ENCODE measurements at regions not wholly inside any gene's neighbourhood (a gene's known extent, or its start where the extent isn't known, plus 50 kb on each side); places are given as distances from the start of the nearest gene placed in this dataset.

- TF ChIP-seq, protein P1, sequence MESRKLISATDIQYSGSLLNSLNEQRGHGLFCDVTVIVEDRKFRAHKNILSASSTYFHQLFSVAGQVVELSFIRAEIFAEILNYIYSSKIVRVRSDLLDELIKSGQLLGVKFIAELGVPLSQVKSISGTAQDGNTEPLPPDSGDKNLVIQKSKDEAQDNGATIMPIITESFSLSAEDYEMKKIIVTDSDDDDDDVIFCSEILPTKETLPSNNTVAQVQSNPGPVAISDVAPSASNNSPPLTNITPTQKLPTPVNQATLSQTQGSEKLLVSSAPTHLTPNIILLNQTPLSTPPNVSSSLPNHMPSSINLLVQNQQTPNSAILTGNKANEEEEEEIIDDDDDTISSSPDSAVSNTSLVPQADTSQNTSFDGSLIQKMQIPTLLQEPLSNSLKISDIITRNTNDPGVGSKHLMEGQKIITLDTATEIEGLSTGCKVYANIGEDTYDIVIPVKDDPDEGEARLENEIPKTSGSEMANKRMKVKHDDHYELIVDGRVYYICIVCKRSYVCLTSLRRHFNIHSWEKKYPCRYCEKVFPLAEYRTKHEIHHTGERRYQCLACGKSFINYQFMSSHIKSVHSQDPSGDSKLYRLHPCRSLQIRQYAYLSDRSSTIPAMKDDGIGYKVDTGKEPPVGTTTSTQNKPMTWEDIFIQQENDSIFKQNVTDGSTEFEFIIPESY (IDR thresholded peaks at IDR 0.05; ENCODE audit: extremely low read depth, insufficient replicate concordance, low read length): no peak
- no peak for TF ChIP-seq ZFX (IDR thresholded peaks at IDR 0.05)
These were observed 175.2 kb downstream of the ZIC4 start (continued) for GRCh38 chr3:147231111-147231510.

DNA sequence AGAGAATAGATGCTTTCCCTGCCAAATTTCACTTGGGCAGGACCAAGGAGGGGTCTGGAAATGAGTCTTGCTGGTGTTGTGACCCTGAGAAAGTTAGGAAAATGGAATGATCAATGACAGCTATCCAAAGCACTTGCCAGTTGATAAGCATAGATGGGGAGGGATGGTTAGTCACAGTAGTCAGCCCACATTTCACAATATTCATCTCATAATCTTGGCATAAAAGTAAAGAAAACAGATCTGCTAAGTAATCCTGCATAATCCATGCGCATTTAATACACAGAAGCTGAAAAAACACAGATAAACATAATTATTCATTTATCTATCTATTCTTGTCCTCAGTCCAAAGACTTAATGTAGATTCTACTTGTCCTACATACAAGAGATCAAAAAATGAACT lies 184.1 kb downstream of the ZIC4 start:
- no peaks in the 10 kb centered on the region for H3K4me1 ChIP-seq (ENCODE audit: control insufficient read depth in 1 of 2, insufficient read depth in 2 of 2, low read length in 2 of 2)
- intact Hi-C loops (cut with micrococcal nuclease): no loop called here
- no peak overlapping the region for H3K9ac ChIP-seq (ENCODE audit: low read length)
- no peaks in the 10 kb centered on the region for H3K9me2 ChIP-seq (ENCODE audit: insufficient read depth)
- H3K36me3 ChIP-seq (ENCODE audit: control insufficient read depth in 1 of 2, insufficient read depth in 2 of 2, low read length in 2 of 2): no peaks in the 10 kb centered on the region
- no peaks in the 10 kb centered on the region for H3K27me3 ChIP-seq (ENCODE audit: insufficient read depth, low read length)
- H3K27ac ChIP-seq (ENCODE audit: low read depth, low read length): no peak overlapping the region
- ChIA-PET CTCF (no interaction called here), POLR2A (no interaction called here), RAD21 (ENCODE audit: low non-redundant PET in 1 of 2, low total read pairs in 2 of 2, uncharacterized antibody in 2 of 2, unreplicated experiment in 2 of 2) (no interaction called here)
- no TSS peak for BruUV-seq (replicated peaks)
- H3K4me3 ChIP-seq (replicated peaks in 1 of 2; ENCODE audit: low read depth in 1 of 2, low read length in 2 of 2): no peak overlapping the region
- ATAC-seq (no peak), DNase-seq (ENCODE audit: low read depth, low spot score) (no peak)
- no peak overlapping the region for H2AFZ ChIP-seq (ENCODE audit: low read depth, low read length, poor library complexity, severe bottlenecking)
- no peaks in the 10 kb centered on the region for H3K79me2 ChIP-seq (ENCODE audit: insufficient read depth, low read length)
- no peaks in the 10 kb centered on the region for H3K9me3 ChIP-seq (ENCODE audit: control insufficient read depth in 1 of 2, insufficient read depth in 1 of 2, low read depth in 1 of 2, low read length in 2 of 2)
- H3K4me2 ChIP-seq (ENCODE audit: low read length): no peak overlapping the region
- TF ChIP-seq YY1 (IDR thresholded peaks at IDR 0.05; ENCODE audit: extremely low read depth, insufficient replicate concordance, low read depth, low read length): no peak
- TF ChIP-seq POLR2A (IDR thresholded peaks at IDR 0.05; ENCODE audit: borderline replicate concordance, extremely low read depth, insufficient read depth, insufficient read length): no peak
- TF ChIP-seq SRF (IDR thresholded peaks at IDR 0.05; ENCODE audit: low read depth): no peak
- TF ChIP-seq, protein P2, sequence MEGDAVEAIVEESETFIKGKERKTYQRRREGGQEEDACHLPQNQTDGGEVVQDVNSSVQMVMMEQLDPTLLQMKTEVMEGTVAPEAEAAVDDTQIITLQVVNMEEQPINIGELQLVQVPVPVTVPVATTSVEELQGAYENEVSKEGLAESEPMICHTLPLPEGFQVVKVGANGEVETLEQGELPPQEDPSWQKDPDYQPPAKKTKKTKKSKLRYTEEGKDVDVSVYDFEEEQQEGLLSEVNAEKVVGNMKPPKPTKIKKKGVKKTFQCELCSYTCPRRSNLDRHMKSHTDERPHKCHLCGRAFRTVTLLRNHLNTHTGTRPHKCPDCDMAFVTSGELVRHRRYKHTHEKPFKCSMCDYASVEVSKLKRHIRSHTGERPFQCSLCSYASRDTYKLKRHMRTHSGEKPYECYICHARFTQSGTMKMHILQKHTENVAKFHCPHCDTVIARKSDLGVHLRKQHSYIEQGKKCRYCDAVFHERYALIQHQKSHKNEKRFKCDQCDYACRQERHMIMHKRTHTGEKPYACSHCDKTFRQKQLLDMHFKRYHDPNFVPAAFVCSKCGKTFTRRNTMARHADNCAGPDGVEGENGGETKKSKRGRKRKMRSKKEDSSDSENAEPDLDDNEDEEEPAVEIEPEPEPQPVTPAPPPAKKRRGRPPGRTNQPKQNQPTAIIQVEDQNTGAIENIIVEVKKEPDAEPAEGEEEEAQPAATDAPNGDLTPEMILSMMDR (IDR thresholded peaks at IDR 0.05 in 2 of 3, conservative IDR thresholded peaks at IDR 0.05 in 1 of 3; ENCODE audit: borderline replicate concordance in 1 of 3, insufficient read depth in 1 of 3, low read depth in 2 of 3, low read length in 2 of 3): no peak
- TF ChIP-seq TCF7L2 (IDR thresholded peaks at IDR 0.05; ENCODE audit: borderline replicate concordance, extremely low read depth, insufficient read depth, insufficient read length): no peak
- TF ChIP-seq RAD21 (IDR thresholded peaks at IDR 0.05; ENCODE audit: low read depth): no peak
- TF ChIP-seq EGR1 (IDR thresholded peaks at IDR 0.05; ENCODE audit: low read depth): no peak
- no peak for TF ChIP-seq ZNF274 (IDR thresholded peaks at IDR 0.05; ENCODE audit: low read depth, low read length)
- no peak for TF ChIP-seq MAX (IDR thresholded peaks at IDR 0.05)
- H4K20me1 ChIP-seq (ENCODE audit: insufficient read depth): no peaks in the 10 kb centered on the region
